ENCODE measurements at regions not wholly inside any gene's neighbourhood (a gene's known extent, or its start where the extent isn't known, plus 50 kb on each side); places are given as distances from the start of the nearest gene placed in this dataset.

DNA sequence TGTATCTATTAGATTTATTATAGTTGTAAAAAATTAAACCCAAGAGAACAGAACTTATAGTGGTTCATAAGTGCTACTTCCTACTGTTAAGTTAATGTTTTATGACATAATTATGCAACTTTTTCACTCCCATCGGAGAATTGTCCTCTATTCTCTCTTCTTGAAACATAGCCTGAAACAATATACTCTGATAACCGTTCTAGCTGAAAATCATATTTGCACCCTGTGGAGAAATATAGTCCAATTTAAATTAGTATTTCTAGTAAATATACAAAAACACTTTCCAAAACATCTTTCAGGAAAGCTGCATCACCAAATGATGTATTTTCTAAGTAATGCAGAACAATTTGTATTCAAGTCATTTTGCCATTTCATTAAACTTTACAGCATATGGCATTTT is 586.4 kb downstream of the PRR32 start (continued):
- TF ChIP-seq SIN3A (conservative IDR thresholded peaks at IDR 0.05 in 1 of 2, IDR thresholded peaks at IDR 0.05 in 1 of 2; ENCODE audit: low read depth in 1 of 2, low read length in 2 of 2): no peak

DNA sequence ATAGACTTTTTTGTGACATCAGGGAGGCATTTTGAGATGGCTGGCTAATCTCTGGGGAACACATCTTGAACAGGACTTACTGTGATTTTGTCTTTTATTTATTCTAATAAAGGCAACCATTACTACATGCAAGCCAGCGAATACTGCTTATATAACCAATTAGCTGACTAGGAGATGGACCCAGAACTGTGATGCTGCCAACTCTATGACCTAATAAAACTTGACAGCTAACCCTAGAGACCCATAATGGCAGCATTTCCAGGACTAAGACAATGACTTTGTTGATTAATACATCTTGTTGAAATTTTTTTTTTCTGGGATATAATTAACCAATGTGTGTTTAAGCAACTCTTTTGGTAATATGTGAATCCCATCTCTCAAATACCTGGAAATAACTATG is 584.6 kb downstream of the PRR32 start:
- no peak for FAIRE-seq
- Histone ChIP-seq H4K8ac (ENCODE audit: extremely low read depth, insufficient read depth, low read length) (no peak overlapping the region), H4K5ac (ENCODE audit: insufficient read length, low read depth, low read length) (no peak overlapping the region), H2AK5ac (ENCODE audit: low read depth, low read length) (no peak overlapping the region), H3K4me1 (replicated peaks in 1 of 4; ENCODE audit: control insufficient read depth in 3 of 4, insufficient read depth in 4 of 4, low read length in 3 of 4) (no peaks in the 10 kb centered on the region), H3K18ac (ENCODE audit: extremely low read depth, low read length) (no peak overlapping the region), H3K4ac (replicated peaks; ENCODE audit: insufficient read length, low read depth, low read length) (no peak overlapping the region), H3K56ac (replicated peaks; ENCODE audit: insufficient read length, low read depth, low read length) (no peak overlapping the region), H3K4me3 (ENCODE audit: extremely low read depth in 1 of 4, insufficient read depth in 2 of 4, low read depth in 3 of 4, low read length in 4 of 4) (no peak overlapping the region), H3K9me3 (ENCODE audit: insufficient read depth in 2 of 2, low read depth in 1 of 2, low read length in 1 of 2) (no peaks in the 10 kb centered on the region), H3K36me3 (ENCODE audit: control insufficient read depth in 2 of 4, insufficient read depth in 4 of 4, low read length in 3 of 4) (no peaks in the 10 kb centered on the region), H3K79me2 (ENCODE audit: control insufficient read depth in 1 of 2, insufficient read depth in 2 of 2, low read length in 2 of 2) (no peaks in the 10 kb centered on the region), H4K20me1 (replicated peaks in 1 of 2; ENCODE audit: control insufficient read depth in 1 of 2, insufficient read depth in 2 of 2, low read length in 2 of 2) (no peaks in the 10 kb centered on the region), H3K9ac (replicated peaks in 1 of 4; ENCODE audit: extremely low read depth in 1 of 4, low read depth in 3 of 4, low read length in 3 of 4) (no peak overlapping the region), H2BK15ac (ENCODE audit: low read length) (no peak overlapping the region), H3K14ac (ENCODE audit: insufficient read length) (no peak overlapping the region), H3K27me3 (replicated peaks in 1 of 4; ENCODE audit: control insufficient read depth in 3 of 4, extremely low read depth in 1 of 4, insufficient read depth in 3 of 4, low read length in 3 of 4) (no peaks in the 10 kb centered on the region), H3K27ac (ENCODE audit: low read depth, low read length) (no peak overlapping the region), H2BK120ac (replicated peaks; ENCODE audit: low read depth, low read length) (no peak overlapping the region), H2BK20ac (ENCODE audit: low read length) (no peak overlapping the region), H3K23ac (ENCODE audit: insufficient read length) (no peak overlapping the region), H2AFZ (ENCODE audit: low read length) (no peak overlapping the region), H2BK5ac (ENCODE audit: low read depth, low read length) (no peak overlapping the region), H4K91ac (replicated peaks; ENCODE audit: insufficient read length, low read length) (no peak overlapping the region), H3K4me2 (ENCODE audit: insufficient read depth in 1 of 2, low read depth in 2 of 2, low read length in 2 of 2) (no peak overlapping the region), H3K23me2 (ENCODE audit: low read depth, low read length) (no peaks in the 10 kb centered on the region), H2BK12ac (ENCODE audit: low read depth, low read length) (no peak overlapping the region), H3K79me1 (ENCODE audit: low read depth, low read length) (no peaks in the 10 kb centered on the region)
- WGBS, 2 experiments (ENCODE audit: extremely low coverage in 1 of 2, insufficient coverage in 1 of 2, insufficient read length in 1 of 2, insufficient replicate concordance in 2 of 2, low coverage in 1 of 2, low lambda C conversion rate in 2 of 2, missing lambda C conversion rate in 1 of 2): 83% methylated on average over 1 of the region's 1 CpG; no CpG with 5 or more reads in 1 of the 2 experiments
- ChIA-PET CTCF (ENCODE audit: partially characterized antibody) (no interaction called here), POLR2A (ENCODE audit: partially characterized antibody) (no interaction called here)
- no peak for DNase-seq (ENCODE audit: low read depth in 1 of 2, low spot score in 2 of 2)
- TF ChIP-seq, protein P1, sequence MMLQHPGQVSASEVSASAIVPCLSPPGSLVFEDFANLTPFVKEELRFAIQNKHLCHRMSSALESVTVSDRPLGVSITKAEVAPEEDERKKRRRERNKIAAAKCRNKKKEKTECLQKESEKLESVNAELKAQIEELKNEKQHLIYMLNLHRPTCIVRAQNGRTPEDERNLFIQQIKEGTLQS (IDR thresholded peaks at IDR 0.05; ENCODE audit: insufficient read depth, low read depth, low read length): no peak
- TF ChIP-seq KDM4A (IDR thresholded peaks at IDR 0.05; ENCODE audit: low read depth, low read length, severe bottlenecking) (no peak), POU5F1 (IDR thresholded peaks at IDR 0.05; ENCODE audit: low read depth, low read length) (no peak), JUND (IDR thresholded peaks at IDR 0.05; ENCODE audit: low read length) (no peak), NANOG (IDR thresholded peaks at IDR 0.05; ENCODE audit: insufficient read depth, low read depth, low read length, poor library complexity, severe bottlenecking) (no peak), HDAC6 (IDR thresholded peaks at IDR 0.05; ENCODE audit: low read depth, low read length) (no peak)
